Ovary (tissue), 7 donors: ENCODE measurements at regions not wholly inside any gene's neighbourhood (a gene's known extent, or its start where the extent isn't known, plus 50 kb on each side); places are given as distances from the start of the nearest gene placed in this dataset.

Source experiments
- DNase-seq, 5 donors: peaks; one replicate each; pipeline ENCODE4 v3.0.0-alpha.2; 2019 to 2020
- H3K27ac ChIP-seq, 2 donors: fragments of 200-600 bp; one replicate each; pipeline versions ENCODE4 v1.5.1 to v1.8.0; 2019 to 2022
- H3K27me3 ChIP-seq: fragments of 200-600 bp; one replicate; pipeline ENCODE4 v1.8.0; 2022
- H3K36me3 ChIP-seq: fragments of 200-600 bp; sonication (generic); one replicate; pipeline ENCODE4 v1.5.1; 2019
- H3K4me1 ChIP-seq: one replicate; pipeline ENCODE4 v1.8.1; 2013; ENCODE audit warnings: mild to moderate bottlenecking, moderate library complexity; ENCODE audit not compliant: insufficient read depth
- H3K4me3 ChIP-seq: fragments of 200-600 bp; sonication (generic); one replicate; pipeline ENCODE4 v1.5.1; 2017
- H3K9me3 ChIP-seq, 2 donors: fragments of 200-600 bp in 1 of 2; sonication (generic) in 1 of 2; one replicate each; pipeline versions ENCODE4 v1.5.1 to v1.8.1; 2013 to 2019; ENCODE audit warnings: mild to moderate bottlenecking in 1 of 2, moderate library complexity in 1 of 2
- EP300 ChIP-seq: sonication (generic); formaldehyde crosslinking; IDR thresholded peaks from one replicate; pipeline ENCODE4 v1.6.1; 2017; ENCODE audit warnings: antibody characterized with exemption
- POLR2A ChIP-seq: fragments of 450-650 bp; IDR thresholded peaks from one replicate; pipeline ENCODE4 v1.6.1; 2017; ENCODE audit warnings: antibody characterized with exemption, mild to moderate bottlenecking, moderate library complexity
- WGBS, 3 donors: extraction: QIAGEN DNeasy Blood & Tissue Kit in 1 of 3; methylation state at CpG; one replicate each; pipeline versions ENCODE4 v1.1.5 to v1.1.7; 2013 to 2017; 5-methylcytosine and 5-hydroxymethylcytosine counted together
- intact Hi-C, 4 donors: fragments of 100-400 bp; cut with DNase I; formaldehyde crosslinking; loops; one replicate each; pipeline versions ENCODE4 v1.11.0 to v1.15.1; 2022 to 2023
- TF ChIP-seq, protein P1 (sequence below), 3 donors: fragments of 450-650 bp in 2 of 3; fragments of 200-600 bp in 1 of 3; IDR thresholded peaks; one replicate each; pipeline versions ENCODE4 v1.5.1 to v1.8.0; 2016 to 2022; ENCODE audit warnings: antibody characterized with exemption in 3 of 3, mild to moderate bottlenecking in 1 of 3
- donor health status: DM: no; HTN: no; CAD: no; lungs with moderate emphysema.
- donor health status: DM: no; HTN: no; CAD: no.
- donor health status: Bipolar disorder and iron deficiency.
- donor health status: DM: no; HTN: no; CAD: no.
- donor health status: DM: yes; HTN: yes; CAD: no.

DNA sequence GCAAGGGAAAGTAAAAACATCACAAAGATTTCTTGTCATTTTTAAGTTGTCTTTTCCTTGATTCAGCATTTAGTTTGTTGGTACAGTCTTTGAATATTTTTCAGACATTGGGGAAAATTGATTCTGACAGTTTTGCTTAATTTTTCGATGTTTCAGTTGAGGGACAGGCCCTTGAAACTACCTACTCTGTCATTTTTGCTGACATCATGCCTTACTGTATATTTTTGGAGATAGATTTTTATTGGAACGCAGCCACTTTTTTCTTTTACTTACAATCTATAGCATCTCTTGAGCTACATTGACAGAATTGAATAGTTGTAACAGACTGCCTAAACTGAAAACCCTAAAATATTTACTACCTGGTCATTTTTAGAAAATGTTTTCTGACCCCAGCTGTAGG lies 297.1 kb upstream of the KIF2B start:
- Histone ChIP-seq H3K36me3 (no peaks in the 10 kb centered on the region), H3K4me3 (no peak overlapping the region), H3K27me3 (no peaks in the 10 kb centered on the region), H3K9me3 (no peaks in the 10 kb centered on the region), H3K27ac (no peak overlapping the region), H3K4me1 (no peaks in the 10 kb centered on the region)
- no peak for TF ChIP-seq POLR2A
- TF ChIP-seq EP300: no peak
- TF ChIP-seq, protein P1, sequence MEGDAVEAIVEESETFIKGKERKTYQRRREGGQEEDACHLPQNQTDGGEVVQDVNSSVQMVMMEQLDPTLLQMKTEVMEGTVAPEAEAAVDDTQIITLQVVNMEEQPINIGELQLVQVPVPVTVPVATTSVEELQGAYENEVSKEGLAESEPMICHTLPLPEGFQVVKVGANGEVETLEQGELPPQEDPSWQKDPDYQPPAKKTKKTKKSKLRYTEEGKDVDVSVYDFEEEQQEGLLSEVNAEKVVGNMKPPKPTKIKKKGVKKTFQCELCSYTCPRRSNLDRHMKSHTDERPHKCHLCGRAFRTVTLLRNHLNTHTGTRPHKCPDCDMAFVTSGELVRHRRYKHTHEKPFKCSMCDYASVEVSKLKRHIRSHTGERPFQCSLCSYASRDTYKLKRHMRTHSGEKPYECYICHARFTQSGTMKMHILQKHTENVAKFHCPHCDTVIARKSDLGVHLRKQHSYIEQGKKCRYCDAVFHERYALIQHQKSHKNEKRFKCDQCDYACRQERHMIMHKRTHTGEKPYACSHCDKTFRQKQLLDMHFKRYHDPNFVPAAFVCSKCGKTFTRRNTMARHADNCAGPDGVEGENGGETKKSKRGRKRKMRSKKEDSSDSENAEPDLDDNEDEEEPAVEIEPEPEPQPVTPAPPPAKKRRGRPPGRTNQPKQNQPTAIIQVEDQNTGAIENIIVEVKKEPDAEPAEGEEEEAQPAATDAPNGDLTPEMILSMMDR (IDR thresholded peaks at IDR 0.05): no peak
- WGBS, 3 donors: 75 to 76% (median 76%) methylated on average over 2 of the region's 2 CpGs
- intact Hi-C loops: no loop called here
- DNase-seq: no peak

DNA sequence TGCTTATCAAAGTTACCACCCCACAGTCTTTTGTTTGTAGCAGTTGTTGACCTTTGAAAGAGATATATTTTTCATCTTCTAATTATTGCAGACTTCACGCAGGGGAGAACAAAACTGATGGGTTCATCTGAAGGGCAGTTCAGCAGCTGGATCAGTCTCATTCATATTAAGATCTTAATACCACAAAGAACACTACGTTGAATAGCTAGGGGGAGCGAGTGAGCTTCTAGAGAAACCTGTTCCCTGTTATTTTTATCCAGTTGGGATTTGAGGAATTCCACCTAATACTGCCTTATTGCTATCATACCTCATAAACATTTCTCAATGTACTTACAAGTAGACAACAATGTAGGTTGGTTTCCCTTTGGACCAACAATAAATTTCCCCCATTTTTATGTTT lies 306.1 kb upstream of the KIF2B start:
- TF ChIP-seq, protein P1 (IDR thresholded peaks at IDR 0.05): no peak
- TF ChIP-seq POLR2A (no peak), EP300 (no peak)
- Histone ChIP-seq H3K27me3 (no peaks in the 10 kb centered on the region), H3K4me1 (no peaks in the 10 kb centered on the region), H3K4me3 (no peak overlapping the region), H3K9me3 (no peaks in the 10 kb centered on the region), H3K27ac (no peak overlapping the region), H3K36me3 (no peaks in the 10 kb centered on the region)
- DNase-seq: no peak
- 13 to 23% (median 15%) methylated on average over 3 of the region's 3 CpGs for WGBS, 3 donors
- intact Hi-C loops: no loop called here

DNA sequence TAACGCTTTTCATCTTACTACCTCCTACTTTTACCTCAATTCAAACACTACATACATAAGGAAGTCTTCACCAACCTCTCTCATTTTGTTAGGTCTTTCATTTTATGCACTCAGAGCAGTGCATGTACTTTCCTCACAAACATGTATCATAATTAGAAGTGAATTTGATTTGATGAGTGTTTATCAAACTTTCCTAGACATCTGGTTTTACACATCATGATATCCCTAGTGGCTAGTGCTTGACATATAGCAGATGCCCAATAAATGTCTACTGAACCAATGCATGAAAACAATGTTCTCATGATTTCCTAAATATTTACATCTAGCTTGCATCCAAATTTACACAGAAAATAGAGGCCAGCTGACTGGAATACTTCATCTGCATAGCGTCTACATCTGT lies 323.4 kb upstream of the KIF2B start:
- Histone ChIP-seq H3K4me3 (no peak overlapping the region), H3K9me3 (no peaks in the 10 kb centered on the region), H3K4me1 (no peaks in the 10 kb centered on the region), H3K36me3 (no peaks in the 10 kb centered on the region), H3K27me3 (no peaks in the 10 kb centered on the region), H3K27ac (no peak overlapping the region)
- TF ChIP-seq, protein P1 (IDR thresholded peaks at IDR 0.05): no peak
- TF ChIP-seq POLR2A: no peak
- no peak for TF ChIP-seq EP300
- intact Hi-C loops: no loop called here
- WGBS, 3 donors: 70 to 83% (median 78%) methylated on average over 2 of the region's 2 CpGs
- DNase-seq: no peak

DNA sequence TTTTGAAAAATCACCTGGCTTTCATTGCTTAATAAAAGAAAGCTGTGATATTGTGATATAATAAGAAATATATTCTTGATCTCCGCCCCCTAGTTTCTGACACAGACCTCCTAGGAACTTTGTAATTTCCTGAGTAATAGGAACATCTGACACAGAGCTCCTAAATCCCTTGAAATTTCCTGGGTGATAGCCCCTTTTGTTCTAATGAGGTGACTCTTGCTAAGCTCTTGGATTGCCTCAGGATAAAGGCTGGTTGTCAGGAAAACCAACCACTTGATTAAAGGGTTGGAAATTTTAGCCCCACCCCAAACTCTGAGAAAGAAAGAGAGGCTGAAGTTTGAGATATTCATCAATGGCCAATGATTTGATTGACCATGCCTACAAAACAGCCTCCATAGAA lies 326.4 kb upstream of the KIF2B start:
- DNase-seq: no peak
- Histone ChIP-seq H3K9me3 (no peaks in the 10 kb centered on the region), H3K27ac (no peak overlapping the region), H3K27me3 (no peaks in the 10 kb centered on the region), H3K36me3 (no peaks in the 10 kb centered on the region), H3K4me3 (no peak overlapping the region), H3K4me1 (no peaks in the 10 kb centered on the region)
- TF ChIP-seq EP300 (no peak), POLR2A (no peak)
- TF ChIP-seq, protein P1 (IDR thresholded peaks at IDR 0.05): no peak
- intact Hi-C loops: no loop called here
- 86 to 94% (median 87%) methylated on average over 1 of the region's 1 CpG for WGBS, 3 donors

DNA sequence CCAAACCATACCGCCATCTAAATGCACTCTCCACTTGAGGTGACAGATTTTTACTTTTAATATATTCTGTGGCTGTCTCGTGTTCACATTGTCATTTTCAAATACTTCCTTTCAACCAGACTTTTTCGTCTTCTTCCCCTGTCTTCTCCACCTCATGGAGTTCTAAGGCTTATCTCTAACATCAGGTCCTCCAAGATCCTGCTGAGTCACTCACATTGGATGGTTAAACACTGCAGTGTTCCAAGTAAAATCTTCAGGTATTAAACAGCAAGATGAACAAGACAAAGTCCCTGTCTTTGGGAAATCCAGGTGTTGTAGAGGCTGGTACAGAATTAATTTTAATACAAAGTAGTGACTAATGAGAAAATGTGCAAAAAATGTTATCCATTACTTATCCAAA lies 330.2 kb upstream of the KIF2B start:
- WGBS, 3 donors: 74 to 79% (median 79%) methylated on average over 3 of the region's 3 CpGs

More for the DNA sequence above, 330.2 kb upstream of the KIF2B start:
- TF ChIP-seq, protein P1 (IDR thresholded peaks at IDR 0.05): no peak
- no peak for TF ChIP-seq POLR2A
- no peak for TF ChIP-seq EP300
- Histone ChIP-seq H3K27ac (no peak overlapping the region), H3K27me3 (no peaks in the 10 kb centered on the region), H3K36me3 (no peaks in the 10 kb centered on the region), H3K4me1 (no peaks in the 10 kb centered on the region), H3K4me3 (no peak overlapping the region), H3K9me3 (no peaks in the 10 kb centered on the region)
- intact Hi-C loops: no loop called here
- DNase-seq: no peak
